DOHH2 (cell line): ENCODE measurements at regions not wholly inside any gene's neighbourhood (a gene's known extent, or its start where the extent isn't known, plus 50 kb on each side); places are given as distances from the start of the nearest gene placed in this dataset.

Experiments used
- H3F3A ChIP-seq: fragments of 200-600 bp; sonication (generic), shearing (Covaris generic); 2 replicates; pipeline ENCODE4 v1.6.0; 2016; ENCODE audit warnings: antibody characterized with exemption, mild to moderate bottlenecking; ENCODE audit not compliant: control insufficient read depth, insufficient read depth
- H3K27ac ChIP-seq: fragments of 200-600 bp; sonication (generic); 2 replicates; pipeline ENCODE4 v1.5.1; 2014; ENCODE audit warnings: low read depth, mild to moderate bottlenecking, low read length, moderate library complexity
- H3K27me3 ChIP-seq: fragments of 200-600 bp; sonication (generic); 2 replicates; pipeline ENCODE4 v1.6.1; 2014; ENCODE audit warnings: mild to moderate bottlenecking, low read length, mixed read lengths; ENCODE audit not compliant: control insufficient read depth
- H3K36me3 ChIP-seq: fragments of 200-600 bp; sonication (generic); 2 replicates; pipeline ENCODE4 v1.6.1; 2014; ENCODE audit warnings: mild to moderate bottlenecking, low read length, moderate library complexity, mixed read lengths; ENCODE audit not compliant: control insufficient read depth
- H3K4me1 ChIP-seq: fragments of 200-600 bp; sonication (generic); 2 replicates; pipeline ENCODE4 v1.6.1; 2014; ENCODE audit warnings: mild to moderate bottlenecking, low read length, mixed read lengths; ENCODE audit not compliant: control insufficient read depth
- H3K4me2 ChIP-seq: fragments of 200-600 bp; sonication (generic); 2 replicates; pipeline ENCODE4 v1.6.0; 2014; ENCODE audit warnings: mild to moderate bottlenecking, low read length, moderate library complexity
- H3K4me3 ChIP-seq: fragments of 200-600 bp; sonication (generic); 2 replicates; pipeline ENCODE4 v1.5.1; 2014; ENCODE audit warnings: mild to moderate bottlenecking, low read length, mixed read lengths
- H3K79me2 ChIP-seq: fragments of 200-600 bp; sonication (generic); 2 replicates; pipeline ENCODE4 v1.6.1; 2014; ENCODE audit warnings: mild to moderate bottlenecking, low read length, mixed read lengths; ENCODE audit not compliant: control insufficient read depth
- H3K9me2 ChIP-seq: fragments of 200-600 bp; sonication (generic); replicated peaks from 2 replicates; pipeline ENCODE4 v1.6.1; 2014; ENCODE audit warnings: mild to moderate bottlenecking, low read length, mixed read lengths; ENCODE audit not compliant: control insufficient read depth
- H3K9me3 ChIP-seq: fragments of 200-600 bp; sonication (generic); 2 replicates; pipeline ENCODE4 v1.6.1; 2014; ENCODE audit warnings: antibody characterized with exemption, low read length, mixed read lengths; ENCODE audit not compliant: control insufficient read depth, insufficient read depth
- H4K20me1 ChIP-seq: fragments of 200-600 bp; sonication (generic); 2 replicates; pipeline ENCODE4 v1.6.0; 2014; ENCODE audit warnings: low read depth, mild to moderate bottlenecking, antibody characterized with exemption, low read length, moderate library complexity; ENCODE audit not compliant: control insufficient read depth, insufficient read depth
- EZH2phosphoT487 ChIP-seq: fragments of 200-600 bp; sonication (generic); IDR thresholded peaks from 2 replicates; pipeline ENCODE4 v1.6.1; 2017; ENCODE audit warnings: borderline replicate concordance, mild to moderate bottlenecking, antibody characterized with exemption, low read length, moderate library complexity, mixed read lengths
- TF ChIP-seq, protein P1 (sequence below): fragments of 200-600 bp; sonication (generic); IDR thresholded peaks from one replicate; pipeline ENCODE4 v1.5.1; 2014; ENCODE audit warnings: antibody characterized with exemption, mild to moderate bottlenecking, low read depth, low read length; ENCODE audit not compliant: poor library complexity, severe bottlenecking

DNA sequence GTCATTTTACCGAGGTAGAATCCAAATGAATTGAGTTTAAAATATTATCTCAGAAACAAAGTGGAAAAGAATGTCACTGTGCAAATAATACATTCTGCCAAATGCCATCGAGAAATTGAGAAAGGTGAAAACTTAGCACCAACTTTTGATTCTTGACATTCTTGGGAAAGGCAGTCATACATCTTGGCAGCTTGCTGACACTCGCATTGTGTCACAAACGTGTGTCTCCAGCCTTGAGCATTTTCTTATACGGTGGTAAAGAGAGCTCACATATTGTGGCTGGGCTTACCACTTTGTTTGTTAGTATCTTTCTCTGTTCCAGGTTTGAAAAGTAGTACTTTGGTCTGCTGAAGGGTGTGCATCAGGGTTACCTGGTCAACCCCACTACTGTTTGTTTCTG is 1456.1 kb downstream of the BRINP3 start:
- no peak for TF ChIP-seq EZH2phosphoT487
- TF ChIP-seq, protein P1, sequence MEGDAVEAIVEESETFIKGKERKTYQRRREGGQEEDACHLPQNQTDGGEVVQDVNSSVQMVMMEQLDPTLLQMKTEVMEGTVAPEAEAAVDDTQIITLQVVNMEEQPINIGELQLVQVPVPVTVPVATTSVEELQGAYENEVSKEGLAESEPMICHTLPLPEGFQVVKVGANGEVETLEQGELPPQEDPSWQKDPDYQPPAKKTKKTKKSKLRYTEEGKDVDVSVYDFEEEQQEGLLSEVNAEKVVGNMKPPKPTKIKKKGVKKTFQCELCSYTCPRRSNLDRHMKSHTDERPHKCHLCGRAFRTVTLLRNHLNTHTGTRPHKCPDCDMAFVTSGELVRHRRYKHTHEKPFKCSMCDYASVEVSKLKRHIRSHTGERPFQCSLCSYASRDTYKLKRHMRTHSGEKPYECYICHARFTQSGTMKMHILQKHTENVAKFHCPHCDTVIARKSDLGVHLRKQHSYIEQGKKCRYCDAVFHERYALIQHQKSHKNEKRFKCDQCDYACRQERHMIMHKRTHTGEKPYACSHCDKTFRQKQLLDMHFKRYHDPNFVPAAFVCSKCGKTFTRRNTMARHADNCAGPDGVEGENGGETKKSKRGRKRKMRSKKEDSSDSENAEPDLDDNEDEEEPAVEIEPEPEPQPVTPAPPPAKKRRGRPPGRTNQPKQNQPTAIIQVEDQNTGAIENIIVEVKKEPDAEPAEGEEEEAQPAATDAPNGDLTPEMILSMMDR = no peak
- Histone ChIP-seq H3K9me3 (no peaks in the 10 kb centered on the region), H3K27me3 (no peaks in the 10 kb centered on the region), H3K36me3 (no peaks in the 10 kb centered on the region), H3K27ac (no peak overlapping the region), H3K9me2 (no peaks in the 10 kb centered on the region), H3K79me2 (no peaks in the 10 kb centered on the region), H3K4me3 (no peak overlapping the region), H3K4me2 (no peak overlapping the region), H4K20me1 (no peaks in the 10 kb centered on the region), H3K4me1 (no peaks in the 10 kb centered on the region), H3F3A (no peaks in the 10 kb centered on the region)

DNA sequence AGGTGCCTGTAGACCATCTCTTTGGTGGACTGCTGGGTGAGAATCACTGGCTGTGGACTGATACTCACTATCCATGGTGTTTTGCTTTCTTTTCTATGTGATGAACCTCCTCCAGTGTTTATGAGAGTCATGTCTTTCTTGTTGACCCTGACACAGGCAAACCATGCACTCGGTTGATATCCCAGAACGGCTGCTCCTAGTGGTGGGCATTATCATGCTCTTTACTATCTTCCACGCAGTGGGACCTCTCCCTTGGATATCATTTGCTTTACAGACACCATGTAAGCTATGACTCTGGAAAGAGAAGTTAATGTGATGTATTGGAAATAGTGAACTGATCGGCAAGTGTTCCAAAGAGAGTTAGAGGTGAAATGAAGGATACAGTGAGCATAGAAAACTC is 1455.6 kb downstream of the BRINP3 start:
- Histone ChIP-seq H3F3A (no peaks in the 10 kb centered on the region), H3K27me3 (no peaks in the 10 kb centered on the region), H3K4me1 (no peaks in the 10 kb centered on the region), H3K4me2 (no peak overlapping the region), H3K79me2 (no peaks in the 10 kb centered on the region), H3K9me2 (no peaks in the 10 kb centered on the region), H3K4me3 (no peak overlapping the region), H3K27ac (no peak overlapping the region), H3K36me3 (no peaks in the 10 kb centered on the region), H3K9me3 (no peaks in the 10 kb centered on the region), H4K20me1 (no peaks in the 10 kb centered on the region)
- TF ChIP-seq, protein P1 = no peak
- TF ChIP-seq EZH2phosphoT487 = no peak

DNA sequence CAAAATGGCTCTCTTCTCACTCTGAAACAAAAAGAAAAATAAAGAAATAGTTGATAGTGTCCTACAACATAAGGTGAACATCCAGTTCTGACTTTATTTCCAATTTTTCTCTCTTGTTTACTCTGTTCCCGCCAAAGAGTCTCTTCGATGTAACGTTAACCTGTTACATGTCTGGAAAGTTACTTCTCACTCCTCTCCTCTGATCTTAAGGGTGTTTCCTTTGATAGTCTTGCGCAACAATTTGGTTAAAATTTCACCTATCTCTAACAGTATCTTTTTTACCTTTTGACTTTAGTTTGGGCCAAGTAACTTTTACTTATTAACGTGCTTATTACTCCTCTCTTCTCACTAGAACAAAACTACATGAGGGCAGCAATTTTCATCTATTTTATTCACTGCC is 1450.2 kb downstream of the BRINP3 start:
- H4K20me1 ChIP-seq = no peaks in the 10 kb centered on the region
- no peaks in the 10 kb centered on the region for H3K4me1 ChIP-seq
- no peaks in the 10 kb centered on the region for H3K27me3 ChIP-seq
- no peak overlapping the region for H3K4me2 ChIP-seq
- no peak overlapping the region for H3K4me3 ChIP-seq
- no peak for TF ChIP-seq EZH2phosphoT487
- TF ChIP-seq, protein P1 = no peak
- no peaks in the 10 kb centered on the region for H3F3A ChIP-seq
- H3K27ac ChIP-seq = no peak overlapping the region
- H3K9me3 ChIP-seq = no peaks in the 10 kb centered on the region
- no peaks in the 10 kb centered on the region for H3K9me2 ChIP-seq
- H3K36me3 ChIP-seq = no peaks in the 10 kb centered on the region
- H3K79me2 ChIP-seq = no peaks in the 10 kb centered on the region

DNA sequence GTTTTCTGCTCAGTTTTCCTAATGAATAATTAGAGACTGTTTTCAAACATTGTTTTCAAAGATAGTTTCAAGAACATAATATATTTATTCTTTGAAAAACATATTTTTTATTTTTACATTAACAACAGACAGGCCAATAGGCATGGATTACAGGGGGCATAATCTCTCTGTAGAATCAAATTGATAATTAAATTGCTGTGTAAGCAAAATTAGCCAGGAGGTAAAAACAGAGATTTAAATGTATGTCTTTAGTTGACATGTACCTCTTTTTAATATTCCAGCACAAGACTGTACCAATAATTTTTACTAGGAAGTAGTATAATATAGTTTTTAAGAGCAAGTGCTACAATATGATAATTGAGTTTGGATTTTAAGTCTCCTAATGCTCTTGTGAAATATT is 1444.5 kb downstream of the BRINP3 start:
- no peaks in the 10 kb centered on the region for H3K9me2 ChIP-seq
- no peaks in the 10 kb centered on the region for H3K9me3 ChIP-seq
- TF ChIP-seq, protein P1 = no peak
- TF ChIP-seq EZH2phosphoT487 = no peak
- no peak overlapping the region for H3K4me2 ChIP-seq
- no peaks in the 10 kb centered on the region for H3K36me3 ChIP-seq
- no peak overlapping the region for H3K4me3 ChIP-seq
- H3K4me1 ChIP-seq = no peaks in the 10 kb centered on the region
- H3K27me3 ChIP-seq = no peaks in the 10 kb centered on the region
- no peaks in the 10 kb centered on the region for H3K79me2 ChIP-seq
- no peaks in the 10 kb centered on the region for H4K20me1 ChIP-seq
- no peak overlapping the region for H3K27ac ChIP-seq
- H3F3A ChIP-seq = no peaks in the 10 kb centered on the region
